ENCODE measurements at regions not wholly inside any gene's neighbourhood (a gene's known extent, or its start where the extent isn't known, plus 50 kb on each side); places are given as distances from the start of the nearest gene placed in this dataset.
"Not testable (repeated sequence)": the region's sequence is repeated elsewhere in the genome, so short reads cannot be mapped to it uniquely, and the experiment has no call there.

DNA sequence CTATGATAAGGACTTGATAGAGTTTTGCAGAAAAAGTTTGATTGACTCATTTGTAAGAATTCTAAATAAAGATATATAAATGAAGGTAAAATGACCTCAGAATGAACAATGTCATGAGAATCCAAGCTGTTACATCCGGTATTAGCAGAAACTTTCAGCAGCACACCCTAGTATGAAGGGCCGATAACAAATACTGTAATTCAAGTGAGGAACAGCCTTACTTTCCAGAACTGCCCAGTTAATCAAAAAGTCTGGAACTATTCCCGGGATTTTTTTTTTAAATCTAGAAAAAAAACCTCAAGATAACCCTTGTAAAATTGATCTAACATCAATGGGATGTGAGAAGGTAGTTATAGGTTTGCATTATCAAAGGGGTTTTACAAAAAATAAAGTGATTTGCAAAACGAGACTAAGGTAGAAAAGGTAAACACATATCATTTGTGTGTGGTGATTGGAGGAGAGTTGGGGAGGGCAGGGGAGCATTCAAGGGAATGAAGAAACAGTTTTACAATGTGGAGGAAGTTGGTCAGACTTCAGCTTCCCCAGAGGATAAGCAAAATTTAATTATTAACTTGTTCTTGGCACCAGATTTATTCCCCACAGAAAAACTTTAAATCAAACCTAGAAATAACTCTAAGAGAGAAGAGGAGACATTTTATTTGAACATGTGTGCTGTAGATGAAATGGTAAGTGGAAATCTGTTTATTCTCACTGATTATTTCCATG is 75.9 kb upstream of the VCAM1 start:
- POLR2A ChIA-PET: no interaction called here
- peaks cover 7% of the 10 kb centered on the region for H3K27me3 Mint-ChIP-seq
- CTCF ChIA-PET: no interaction called here
- DNase-seq: no peak
- no peak overlapping the region for H3K27ac Mint-ChIP-seq
- no peaks in the 10 kb centered on the region for H3K9me3 Mint-ChIP-seq
- no peaks in the 10 kb centered on the region for H3K4me1 Mint-ChIP-seq
- no peaks in the 10 kb centered on the region for H3K36me3 Mint-ChIP-seq (ENCODE audit: low read depth)
- H3K4me3 Mint-ChIP-seq: no peak overlapping the region

DNA sequence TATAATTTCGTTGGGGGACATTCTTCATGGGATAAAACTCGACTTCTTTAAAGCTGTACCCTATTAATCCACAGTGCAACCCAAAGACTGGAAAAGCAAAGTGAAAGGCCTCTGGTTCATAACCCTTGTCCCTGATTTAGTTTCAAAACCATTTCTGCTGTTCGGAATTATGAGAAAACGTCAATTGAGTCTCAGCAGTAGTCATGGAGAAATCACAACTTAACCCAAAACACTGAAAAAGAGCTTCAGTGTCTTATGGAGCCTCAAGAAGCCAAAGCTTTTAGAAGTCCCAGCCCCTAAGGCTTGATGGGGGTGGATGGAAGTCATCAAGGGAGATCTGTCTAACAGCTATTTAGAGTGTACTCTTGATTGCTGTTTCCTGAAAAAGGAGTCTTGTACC is 73.5 kb upstream of the VCAM1 start:
- DNase-seq: no peak
- Mint-ChIP-seq H3K4me3 (no peak overlapping the region), H3K4me1 (no peaks in the 10 kb centered on the region), H3K9me3 (peaks cover 6% of the 10 kb centered on the region), H3K36me3 (ENCODE audit: low read depth) (no peaks in the 10 kb centered on the region), H3K27me3 (peaks cover 17% of the 10 kb centered on the region), H3K27ac (no peak overlapping the region)
- CTCF ChIA-PET: no interaction called here
- POLR2A ChIA-PET: no interaction called here

DNA sequence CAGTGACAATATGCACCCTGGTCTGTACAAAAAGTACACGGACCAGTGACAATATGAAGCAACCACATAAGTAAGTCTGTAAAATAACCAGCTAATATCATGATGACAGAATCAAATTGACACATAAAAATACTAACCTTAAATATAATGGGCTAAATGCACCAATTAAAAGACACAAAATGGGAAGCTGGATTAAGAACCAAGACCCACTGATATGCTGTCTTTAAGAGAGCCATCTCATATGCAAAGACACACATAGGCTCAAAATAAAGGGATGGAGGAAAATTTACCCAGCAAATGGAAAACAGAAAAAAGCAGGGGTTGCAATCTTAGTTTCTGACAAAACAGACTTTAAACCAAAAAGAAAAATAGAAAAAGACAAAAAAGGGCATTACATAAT is 70.4 kb upstream of the VCAM1 start:
- Mint-ChIP-seq H3K27me3 (peaks cover 15% of the 10 kb centered on the region), H3K27ac (no peak overlapping the region), H3K9me3 (peaks cover 6% of the 10 kb centered on the region), H3K36me3 (ENCODE audit: low read depth) (no peaks in the 10 kb centered on the region), H3K4me1 (peaks cover 3% of the 10 kb centered on the region), H3K4me3 (no peak overlapping the region)
- CTCF ChIA-PET: no interaction called here
- DNase-seq: no peak
- POLR2A ChIA-PET: no interaction called here

DNA sequence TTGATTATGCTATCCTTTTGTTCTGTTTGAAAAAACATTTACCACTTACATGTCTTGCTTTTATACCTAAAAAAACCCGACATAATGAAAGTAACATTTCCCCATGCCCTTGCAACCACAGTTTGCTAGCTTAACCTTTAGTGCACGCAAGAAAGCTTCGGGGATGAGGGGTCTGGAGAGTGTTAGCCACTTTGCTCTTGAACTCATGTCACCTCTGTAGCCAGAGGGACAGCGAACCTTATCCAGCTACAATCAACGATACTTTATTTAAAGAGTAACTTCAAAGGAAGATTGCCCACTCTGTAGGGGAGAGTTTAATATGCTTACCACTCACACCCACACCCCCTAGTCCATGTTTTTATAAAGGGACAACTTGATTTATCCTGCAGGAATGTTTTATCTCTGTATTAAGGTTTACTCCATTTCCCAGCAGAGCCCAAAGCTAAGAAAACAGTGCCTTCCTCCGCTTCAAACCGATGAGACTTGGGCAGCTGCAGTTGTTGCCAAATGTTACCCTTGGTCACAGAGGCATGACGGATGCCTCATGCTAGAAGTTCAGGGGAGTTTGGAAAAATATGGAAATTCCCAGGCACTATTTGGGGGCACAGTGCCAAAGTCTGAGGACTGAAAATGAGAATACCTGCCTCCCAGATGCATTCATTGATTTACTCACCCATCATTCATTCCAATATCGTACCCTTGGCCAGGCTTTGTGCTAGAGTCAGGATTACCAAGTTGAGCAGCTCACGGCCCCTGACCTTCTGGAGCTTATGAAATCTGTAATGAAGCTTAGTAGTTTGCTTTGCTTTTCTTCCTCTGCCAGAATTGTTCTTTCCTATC is 61.4 kb upstream of the VCAM1 start:
- H3K4me1 Mint-ChIP-seq: no peaks in the 10 kb centered on the region
- H3K36me3 Mint-ChIP-seq (ENCODE audit: low read depth): no peaks in the 10 kb centered on the region
- no peak overlapping the region for H3K27ac Mint-ChIP-seq
- no peak for DNase-seq
- H3K9me3 Mint-ChIP-seq: no peaks in the 10 kb centered on the region
- H3K4me3 Mint-ChIP-seq: no peak overlapping the region
- CTCF ChIA-PET: no interaction called here
- H3K27me3 Mint-ChIP-seq: peaks cover 1% of the 10 kb centered on the region
- POLR2A ChIA-PET: no interaction called here

DNA sequence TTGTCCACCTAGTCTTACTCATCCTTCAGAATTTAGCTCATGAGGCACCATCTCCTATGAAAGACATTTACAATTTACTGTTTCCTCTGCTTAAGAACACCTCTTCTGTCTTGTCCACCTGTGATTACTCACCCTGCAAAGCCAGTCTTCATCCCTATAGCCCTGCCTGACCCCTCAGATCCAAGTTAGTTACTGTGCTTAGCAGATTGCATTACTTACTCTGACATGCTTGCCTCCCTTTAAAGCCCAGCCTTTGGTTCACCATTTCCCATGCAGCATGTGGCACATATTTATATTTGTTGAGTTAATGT is 60.9 kb upstream of the VCAM1 start:
- Mint-ChIP-seq H3K27ac (no peak overlapping the region), H3K27me3 (peaks cover 1% of the 10 kb centered on the region), H3K4me3 (no peak overlapping the region), H3K36me3 (ENCODE audit: low read depth) (no peaks in the 10 kb centered on the region), H3K9me3 (no peaks in the 10 kb centered on the region), H3K4me1 (no peaks in the 10 kb centered on the region)
- no peak for DNase-seq
- CTCF ChIA-PET: no interaction called here
- POLR2A ChIA-PET: no interaction called here

DNA sequence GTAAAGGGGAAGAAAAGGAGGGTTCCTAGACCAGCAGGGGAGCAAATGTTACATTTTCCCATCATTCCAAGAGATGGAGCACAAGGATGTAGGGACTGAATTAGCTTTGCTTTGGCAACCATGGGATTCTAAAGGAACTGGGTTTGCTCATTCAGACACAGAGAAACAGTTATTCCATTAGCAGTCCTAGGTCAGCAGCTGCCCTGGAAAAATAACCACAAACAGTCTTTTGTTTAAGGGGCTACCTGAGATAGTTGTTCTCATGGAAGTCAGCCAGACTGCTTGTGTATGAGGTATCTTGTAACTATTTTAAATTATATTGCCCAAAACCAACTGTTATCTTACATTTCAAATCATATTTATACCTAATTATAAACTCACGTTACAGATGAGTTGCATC is 58.4 kb upstream of the VCAM1 start:
- no peak overlapping the region for H3K4me3 Mint-ChIP-seq
- CTCF ChIA-PET: no interaction called here
- H3K9me3 Mint-ChIP-seq: no peaks in the 10 kb centered on the region
- H3K4me1 Mint-ChIP-seq: no peaks in the 10 kb centered on the region
- POLR2A ChIA-PET: no interaction called here
- DNase-seq: no peak
- H3K27me3 Mint-ChIP-seq: peaks cover 1% of the 10 kb centered on the region
- no peaks in the 10 kb centered on the region for H3K36me3 Mint-ChIP-seq (ENCODE audit: low read depth)
- no peak overlapping the region for H3K27ac Mint-ChIP-seq

DNA sequence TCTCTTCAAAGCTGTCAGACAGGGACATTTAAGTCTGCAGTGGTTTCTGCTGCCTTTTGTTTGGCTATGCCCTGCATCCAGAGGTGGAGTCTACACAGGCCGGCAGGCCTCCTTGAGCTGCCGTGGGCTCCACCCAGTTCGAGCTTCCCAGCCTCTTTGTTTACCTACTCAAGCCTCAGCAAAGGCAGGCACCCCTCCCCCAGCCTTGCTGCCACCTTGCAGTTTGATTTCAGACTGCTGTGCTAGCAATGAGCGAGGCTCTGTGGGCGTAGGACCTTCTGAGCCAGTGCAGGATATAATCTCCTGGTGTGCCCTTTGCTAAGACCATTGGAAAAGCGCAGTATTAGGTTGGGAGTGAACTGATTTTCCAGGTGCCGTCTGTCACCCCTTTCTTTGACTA is 51.0 kb upstream of the VCAM1 start:
- H3K27me3 Mint-ChIP-seq; H3K4me1 Mint-ChIP-seq; H3K36me3 Mint-ChIP-seq (ENCODE audit: low read depth); CTCF ChIA-PET; H3K9me3 Mint-ChIP-seq; DNase-seq; H3K27ac Mint-ChIP-seq; POLR2A ChIA-PET; H3K4me3 Mint-ChIP-seq: not testable (repeated sequence)
